AG04449 (cell line): ENCODE measurements at regions not wholly inside any gene's neighbourhood (a gene's known extent, or its start where the extent isn't known, plus 50 kb on each side); places are given as distances from the start of the nearest gene placed in this dataset.

Source experiments
- CTCF ChIA-PET: fragments of 350-600 bp; formaldehyde crosslinking; extraction: SDS; loops from one replicate; lab custom pipeline; 2021; ENCODE audit warnings: antibody characterized with exemption; lab: Yijun Ruan, JAX
- POLR2A ChIA-PET: fragments of 400-600, 350-600 bp; formaldehyde crosslinking; extraction: SDS; loops from one replicate; lab custom pipeline; 2020; ENCODE audit warnings: antibody characterized with exemption, inconsistent platforms; lab: Yijun Ruan, JAX
- DNase-seq: peaks from one replicate; pipeline ENCODE4 v3.0.0-alpha.2; 2010; ENCODE audit warnings: low read depth, low spot score
- H3K4me3 ChIP-seq: 2 replicates; pipeline ENCODE4 v1.5.1; 2011; ENCODE audit warnings: low read depth, mild to moderate bottlenecking, control low read depth, low read length
- CTCF ChIP-seq: IDR thresholded peaks from one replicate; pipeline ENCODE4 v1.5.1; 2011; ENCODE audit warnings: mild to moderate bottlenecking, moderate library complexity, low read length, control low read depth, inconsistent platforms; ENCODE audit not compliant: insufficient read depth; ENCODE audit errors: missing control alignments

- ChIA-PET POLR2A (no interaction called here), CTCF (no interaction called here)
- TF ChIP-seq CTCF: no peak
- DNase-seq: no peak
- no peak overlapping the region for H3K4me3 ChIP-seq
Observed at GRCh38 chr2:15750822-15751329, 159.2 kb downstream of the DDX1 start.

- ChIA-PET CTCF (no interaction called here), POLR2A (no interaction called here)
- H3K4me3 ChIP-seq: no peak overlapping the region
- DNase-seq: no peak
- TF ChIP-seq CTCF: no peak
Observed at GRCh38 chr2:15751477-15751876, 159.8 kb downstream of the DDX1 start.

- no peak for DNase-seq
- H3K4me3 ChIP-seq: no peak overlapping the region
- POLR2A ChIA-PET: no interaction called here
- TF ChIP-seq CTCF: no peak
- CTCF ChIA-PET: no interaction called here
Observed at GRCh38 chr2:15752552-15753232, 161.0 kb downstream of the DDX1 start.

- no peak for DNase-seq
- CTCF ChIA-PET: no interaction called here
- no peak for TF ChIP-seq CTCF
- H3K4me3 ChIP-seq: no peak overlapping the region
- POLR2A ChIA-PET: no interaction called here
Observed at GRCh38 chr2:15753233-15753798, 161.6 kb downstream of the DDX1 start.

GRCh38 chr2:15753811-15754702 is 162.4 kb downstream of the DDX1 start:
- H3K4me3 ChIP-seq: no peak overlapping the region
- ChIA-PET POLR2A (no interaction called here), CTCF (no interaction called here)
- DNase-seq: no peak
- TF ChIP-seq CTCF: no peak

- no peak overlapping the region for H3K4me3 ChIP-seq
- ChIA-PET CTCF (no interaction called here), POLR2A (no interaction called here)
- no peak for TF ChIP-seq CTCF
- no peak for DNase-seq
Observed at GRCh38 chr2:15754703-15755099, 163.0 kb downstream of the DDX1 start.
